Stimulated activated CD4-positive, alpha-beta T cell treated with anti-CD3 and anti-CD28 coated beads, Interleukin-2, amount 100 ng/mL, for 48 hours (primary cell): ENCODE measurements at regions not wholly inside any gene's neighbourhood (a gene's known extent, or its start where the extent isn't known, plus 50 kb on each side); places are given as distances from the start of the nearest gene placed in this dataset.

Experiments
- DNase-seq, 2 donors: peaks; one replicate each; pipeline ENCODE4 v3.0.0-alpha.2; 2020

GRCh38 chr20:61149636-61150035 is 102.4 kb upstream of the CDH4 start:
- DNase-seq = no peak

GRCh38 chr20:61157301-61157700 is 94.8 kb upstream of the CDH4 start:
- no peak for DNase-seq

DNA sequence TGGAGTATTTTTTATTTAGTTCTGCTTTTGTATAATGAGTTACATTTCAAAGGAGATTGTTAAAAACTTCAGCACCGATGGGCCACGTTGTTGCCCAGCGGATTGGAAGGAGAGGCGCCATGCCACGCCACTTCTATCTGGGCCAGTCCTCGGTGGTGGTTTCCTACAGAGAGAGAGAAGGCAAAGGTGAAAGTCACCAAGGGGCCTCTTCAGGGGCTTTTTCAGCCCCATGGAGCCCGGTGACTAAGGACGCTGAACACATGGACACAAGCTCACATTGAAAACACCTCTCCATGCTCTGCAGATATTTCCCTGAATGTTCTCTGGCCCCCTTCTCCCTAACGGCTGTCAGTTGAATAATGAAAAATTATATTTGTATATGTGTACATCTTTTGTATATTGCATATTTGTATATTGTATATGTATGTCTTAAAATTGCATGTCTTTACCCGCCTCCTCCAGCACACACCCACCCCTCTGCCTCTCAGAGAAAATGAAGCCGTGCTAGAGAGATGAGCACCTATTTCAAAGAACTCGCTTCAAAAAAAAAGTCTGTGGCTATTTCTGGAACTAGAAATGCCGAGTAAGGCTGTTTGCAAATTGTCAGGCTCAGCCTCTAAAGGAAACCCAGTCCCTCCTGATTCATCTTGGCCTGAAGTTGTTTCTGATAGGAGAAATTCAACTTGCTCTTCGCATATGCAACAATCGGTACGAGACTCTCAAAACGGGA is 91.9 kb upstream of the CDH4 start:
- no peak for DNase-seq

- DNase-seq = no peak
These were observed 90.2 kb upstream of the CDH4 start for GRCh38 chr20:61161726-61162390.

DNA sequence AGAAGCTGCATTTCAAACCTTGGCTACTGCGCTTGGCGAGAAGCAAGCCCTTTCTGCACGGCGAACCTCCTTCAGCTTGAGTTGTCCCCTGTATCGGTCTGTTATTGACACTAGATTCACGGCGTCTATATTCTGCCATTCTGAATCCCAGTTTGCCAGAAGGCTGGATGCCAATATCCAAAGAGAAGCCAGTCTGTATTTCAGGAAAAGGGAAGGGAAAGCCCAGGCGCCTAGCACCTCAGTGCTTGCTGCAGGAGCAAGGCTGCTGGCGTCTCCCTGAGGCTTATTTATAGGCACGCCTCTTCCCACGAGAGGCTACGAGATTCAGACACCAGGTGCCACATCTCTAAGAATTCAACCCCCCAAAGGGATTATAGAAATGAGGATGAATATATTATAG is 89.6 kb upstream of the CDH4 start:
- no peak for DNase-seq

GRCh38 chr20:61163031-61163430 is 89.0 kb upstream of the CDH4 start:
- no peak for DNase-seq

GRCh38 chr20:61166324-61166723 is 85.7 kb upstream of the CDH4 start:
- DNase-seq = no peak

GRCh38 chr20:61168605-61169004 is 83.5 kb upstream of the CDH4 start:
- DNase-seq = no peak

DNA sequence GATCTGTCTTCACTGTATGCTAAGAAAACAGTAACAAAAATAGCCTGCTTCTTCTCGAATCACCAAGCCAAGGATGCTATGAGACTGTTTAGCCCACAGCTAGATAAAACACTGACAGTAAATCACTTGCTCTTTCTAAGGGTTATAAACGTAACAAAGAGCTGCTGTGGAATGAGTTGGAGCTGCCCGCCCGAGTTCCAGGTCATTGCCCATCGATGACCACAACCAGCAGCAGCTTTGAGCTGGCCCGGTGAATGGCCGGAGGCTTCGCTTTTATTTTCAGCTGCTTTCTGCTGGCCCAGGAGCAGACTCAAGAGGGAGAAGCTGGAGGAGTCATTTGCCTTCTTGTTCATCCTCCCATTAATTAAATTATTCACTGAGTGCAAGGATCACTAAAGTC is 82.2 kb upstream of the CDH4 start:
- DNase-seq = no peak

DNA sequence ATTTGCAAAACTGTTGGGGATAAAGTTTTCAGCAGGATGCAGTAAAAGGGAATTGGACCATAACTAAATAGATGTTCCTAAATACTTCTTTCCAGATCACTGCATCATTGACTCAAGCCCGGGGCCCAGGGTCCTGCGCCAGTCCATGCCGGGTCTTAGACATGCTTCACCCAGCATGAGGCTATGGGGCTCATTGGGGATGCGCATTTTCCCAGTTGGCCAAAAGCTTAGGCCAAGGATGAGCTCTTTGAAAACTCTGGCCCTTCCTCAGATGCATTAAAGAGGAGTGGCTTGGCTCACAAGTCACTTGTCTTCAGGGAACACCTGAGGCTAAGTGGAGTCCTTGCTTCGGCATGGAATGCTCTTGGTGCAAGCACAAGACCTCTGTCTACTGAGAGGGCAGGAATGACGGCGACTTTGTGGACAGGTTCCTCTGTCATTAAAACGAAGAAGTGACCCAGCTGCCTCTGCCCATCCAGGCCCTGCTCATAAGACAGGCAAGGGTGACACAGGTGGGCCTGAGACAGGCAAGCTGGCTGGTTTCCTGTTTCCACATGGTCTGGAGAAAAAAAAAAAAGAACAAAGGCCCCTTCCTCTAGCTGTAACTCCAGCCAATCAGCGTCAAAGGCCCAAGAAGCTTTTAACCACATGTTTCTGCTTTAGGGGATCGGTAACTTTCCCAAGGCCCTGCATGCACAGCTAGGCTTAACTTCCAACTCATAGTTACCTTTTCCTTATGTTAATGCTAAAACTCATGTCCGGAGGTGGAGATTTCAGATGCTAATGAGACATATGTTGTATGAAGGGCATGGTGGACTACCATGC is 81.4 kb upstream of the CDH4 start:
- no peak for DNase-seq

DNA sequence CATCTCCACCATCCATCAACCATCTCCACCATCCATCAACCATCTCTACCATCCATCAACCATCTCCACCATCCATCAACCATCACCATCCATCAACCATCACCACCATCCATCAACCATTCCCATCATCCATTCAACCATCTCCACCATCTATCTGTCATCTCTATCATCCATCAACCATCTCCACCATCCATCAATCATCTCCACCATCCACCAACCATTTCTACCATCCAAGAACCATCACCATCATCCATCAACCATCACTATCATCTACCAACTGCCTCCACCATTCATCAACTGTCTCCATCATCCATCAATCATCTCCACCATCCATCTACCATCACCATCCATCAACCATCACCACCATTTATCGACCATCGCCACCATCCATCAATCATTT is 78.8 kb upstream of the CDH4 start:
- no peak for DNase-seq

- DNase-seq = no peak
These were observed 77.9 kb upstream of the CDH4 start for GRCh38 chr20:61173961-61174725.

DNA sequence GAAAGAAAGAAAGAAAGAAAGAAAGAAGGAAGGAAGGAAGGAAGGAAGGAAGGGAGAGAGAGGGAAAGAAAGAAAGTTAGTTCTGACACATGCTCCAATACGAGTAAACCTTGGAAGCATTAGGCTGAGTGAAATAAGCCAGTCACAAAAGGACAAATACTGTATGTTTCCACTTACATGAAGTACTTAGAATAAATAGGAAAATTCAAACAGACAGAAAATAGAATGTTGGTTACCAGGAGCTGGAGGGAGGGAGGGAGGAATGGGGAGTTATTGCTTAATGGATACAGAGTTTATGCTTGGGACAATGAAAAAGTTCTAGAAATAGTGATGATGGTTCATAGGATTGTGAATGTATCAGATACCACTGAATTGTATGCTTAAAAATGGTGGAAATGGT is 75.2 kb upstream of the CDH4 start:
- no peak for DNase-seq

DNA sequence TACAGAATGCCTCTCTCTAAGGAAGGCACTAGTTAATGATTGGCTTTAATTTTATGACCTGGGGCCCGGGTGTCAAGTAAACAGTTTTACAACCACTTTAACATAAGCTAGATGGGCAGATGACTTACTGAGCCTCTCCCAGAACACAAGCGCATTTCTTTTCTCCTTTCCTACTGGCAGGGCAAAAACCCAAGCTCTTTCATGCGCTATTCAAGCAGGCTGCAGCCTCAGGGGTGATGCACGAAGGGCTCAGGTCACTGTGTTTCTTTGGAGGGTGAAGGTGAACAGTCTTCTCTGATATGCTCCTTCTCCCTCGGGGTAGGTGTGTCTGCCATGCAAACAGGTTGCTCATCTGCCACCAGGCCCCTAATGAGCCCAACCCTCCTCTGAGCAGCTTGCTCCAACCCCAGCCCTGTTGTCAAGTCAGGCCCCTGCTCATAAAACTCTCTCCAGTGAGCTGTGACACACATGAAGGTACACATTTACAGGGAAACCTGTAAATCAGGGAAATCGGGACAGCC is 73.5 kb upstream of the CDH4 start:
- no peak for DNase-seq

DNA sequence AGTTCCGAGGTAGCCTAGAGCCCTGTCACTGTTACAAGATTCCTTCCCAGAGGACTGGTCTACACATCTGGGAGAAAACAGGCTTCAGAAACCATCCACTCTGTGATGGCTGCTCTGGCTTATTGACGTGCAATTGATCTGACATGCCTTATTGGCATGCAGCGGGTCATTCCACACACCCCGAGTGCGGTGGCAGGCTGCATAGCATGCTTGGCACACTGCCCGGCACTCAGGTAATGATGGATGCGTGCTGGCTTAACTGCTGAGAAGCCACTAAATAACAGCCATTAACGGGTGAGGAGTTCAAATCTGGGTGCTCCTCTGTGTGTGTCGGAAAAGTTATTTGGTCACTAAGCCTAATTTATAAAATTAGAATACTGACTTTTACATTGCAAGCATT is 67.9 kb upstream of the CDH4 start:
- DNase-seq = no peak

GRCh38 chr20:61185181-61185580 is 66.9 kb upstream of the CDH4 start:
- no peak for DNase-seq

DNA sequence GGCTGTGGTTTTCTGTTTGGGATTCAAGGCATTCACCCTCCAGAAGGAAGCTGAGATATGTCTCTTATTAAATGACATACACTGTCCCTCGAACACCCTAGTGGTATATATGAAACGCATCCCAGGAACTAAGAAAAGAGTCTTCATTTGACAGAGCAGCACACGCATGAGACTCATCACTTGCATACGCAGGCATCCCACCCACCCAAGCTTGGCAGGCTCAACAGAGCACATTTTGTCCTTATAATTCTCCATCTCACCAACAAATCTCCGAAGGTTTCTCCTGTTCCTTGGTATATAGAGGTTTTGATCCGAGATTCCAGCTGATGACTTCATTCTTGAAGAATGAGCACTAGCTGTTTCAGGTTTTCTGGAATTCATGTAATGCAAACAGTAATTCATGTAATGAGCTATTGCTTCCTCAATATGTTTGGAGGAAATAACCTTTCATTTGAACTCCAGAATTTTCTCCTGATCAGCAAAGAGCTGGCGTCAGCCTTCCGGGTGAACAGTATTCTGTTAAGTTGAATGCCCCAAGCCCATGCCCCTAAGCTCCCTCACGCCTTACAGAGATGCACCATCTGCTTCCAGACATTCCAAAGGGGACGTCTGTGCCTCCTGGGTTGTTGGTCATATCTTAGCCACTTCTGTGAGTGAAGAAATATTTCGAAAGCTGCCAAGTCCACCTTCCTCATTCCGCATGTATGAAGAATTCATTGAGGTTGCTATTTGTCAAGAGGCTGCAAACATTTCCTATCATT is 66.0 kb upstream of the CDH4 start:
- DNase-seq = no peak

- no peak for DNase-seq
These were observed 65.1 kb upstream of the CDH4 start for GRCh38 chr20:61186771-61187472.

- no peak for DNase-seq
These were observed 62.5 kb upstream of the CDH4 start for GRCh38 chr20:61189534-61189933.

DNA sequence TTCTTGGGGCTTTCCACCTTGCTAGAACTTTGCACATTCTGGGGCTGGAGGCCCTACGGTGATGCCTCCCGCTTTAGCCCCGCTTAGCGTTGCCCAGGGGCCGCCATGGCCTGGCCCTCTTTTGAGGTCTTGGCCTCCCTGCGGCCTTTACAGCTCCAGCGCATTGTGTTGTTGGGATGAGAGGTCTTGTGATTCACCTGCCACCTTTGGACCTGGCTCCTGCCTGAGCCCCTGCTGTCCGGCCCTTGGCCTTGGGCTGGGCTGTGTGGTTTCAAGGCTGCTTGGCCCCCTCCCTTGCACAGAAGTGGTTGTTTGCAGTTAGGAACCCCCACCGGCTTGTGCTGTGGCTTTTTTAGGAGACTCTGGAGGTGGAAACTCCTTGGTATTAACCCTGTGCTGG is 61.0 kb upstream of the CDH4 start:
- no peak for DNase-seq

- DNase-seq = no peak
These were observed 59.6 kb upstream of the CDH4 start for GRCh38 chr20:61192337-61192950.
